PC-9 (cell line): ENCODE measurements at regions not wholly inside any gene's neighbourhood (a gene's known extent, or its start where the extent isn't known, plus 50 kb on each side); places are given as distances from the start of the nearest gene placed in this dataset.
A peak's percentile ranks its signal among the peaks of the same experiment; 100 is the strongest.

ENCODE experiments used
- BruUV-seq: library from RNA; stranded (reverse); fragments of 400-500 nt; replicated peaks from 2 replicates; lab custom pipeline; 2021; lab: Mats Ljungman, UMichigan
- CTCF ChIA-PET: fragments of 300-600 bp; sonication (Branson Sonifier 250); formaldehyde crosslinking; loops from one replicate; lab custom pipeline; 2022; ENCODE audit warnings: antibody characterized with exemption; lab: Charles Lee
- POLR2A ChIA-PET: fragments of 300-600 bp; sonication (Branson Sonifier 250); formaldehyde crosslinking; loops from one replicate; lab custom pipeline; 2022; ENCODE audit warnings: antibody characterized with exemption; ENCODE audit not compliant: unreplicated experiment; lab: Charles Lee
- DNase-seq, 2 experiments: peaks; one replicate each; pipeline versions ENCODE4 v3.0.0 to v3.0.0-alpha.2; 2015 to 2022; ENCODE audit warnings: mixed read lengths in 1 of 2
- H2AFZ ChIP-seq: fragments of 200-600 bp; sonication (generic); 2 replicates; pipeline ENCODE4 v1.8.1; 2017; ENCODE audit warnings: antibody characterized with exemption
- H3F3A ChIP-seq: fragments of 200-600 bp; sonication (generic); 2 replicates; pipeline ENCODE4 v1.8.1; 2017; ENCODE audit warnings: antibody characterized with exemption, mild to moderate bottlenecking, low read depth; ENCODE audit not compliant: insufficient read depth
- H3K27ac ChIP-seq: fragments of 200-600 bp; sonication (generic); 2 replicates; pipeline ENCODE4 v1.6.1; 2016; ENCODE audit warnings: mixed run types
- H3K27me3 ChIP-seq: fragments of 200-600 bp; sonication (generic); 2 replicates; pipeline ENCODE4 v1.6.1; 2016; ENCODE audit warnings: low read depth, mixed run types; ENCODE audit not compliant: insufficient read depth
- H3K36me3 ChIP-seq: fragments of 200-600 bp; sonication (generic); 2 replicates; pipeline ENCODE4 v1.6.1; 2016; ENCODE audit warnings: low read depth, mixed run types
- H3K4me1 ChIP-seq: fragments of 200-600 bp; sonication (generic); replicated peaks from 2 replicates; pipeline ENCODE4 v1.6.1; 2016; ENCODE audit warnings: mixed run types; ENCODE audit not compliant: insufficient read depth
- H3K4me2 ChIP-seq: fragments of 200-600 bp; sonication (generic); 2 replicates; pipeline ENCODE4 v1.6.1; 2017; ENCODE audit warnings: mixed run types
- H3K4me3 ChIP-seq: fragments of 200-600 bp; sonication (generic); 2 replicates; pipeline ENCODE4 v1.6.1; 2016; ENCODE audit warnings: mixed run types
- H3K79me2 ChIP-seq: fragments of 200-600 bp; sonication (generic); 2 replicates; pipeline ENCODE4 v1.6.1; 2017; ENCODE audit warnings: low read depth, mixed run types
- H3K9me2 ChIP-seq: fragments of 200-600 bp; sonication (generic); 2 replicates; pipeline ENCODE4 v1.8.1; 2017; ENCODE audit warnings: mild to moderate bottlenecking; ENCODE audit not compliant: insufficient read depth
- H3K9me3 ChIP-seq: fragments of 200-600 bp; sonication (generic); 2 replicates; pipeline ENCODE4 v1.8.1; 2016; ENCODE audit warnings: low read depth; ENCODE audit not compliant: insufficient read depth
- H4K20me1 ChIP-seq: fragments of 200-600 bp; sonication (generic); 2 replicates; pipeline ENCODE4 v1.8.1; 2017; ENCODE audit not compliant: insufficient read depth
- CTCF ChIP-seq: fragments of 200-600 bp; sonication (generic); conservative IDR thresholded peaks from 2 replicates; pipeline ENCODE4 v1.6.1; 2017; ENCODE audit warnings: mixed run types, antibody characterized with exemption, mild to moderate bottlenecking, moderate library complexity
- EZH2 ChIP-seq: fragments of 200-600 bp; sonication (generic); IDR thresholded peaks from 2 replicates; pipeline ENCODE4 v1.8.0; 2017; ENCODE audit warnings: antibody characterized with exemption, low read depth
- intact Hi-C: fragments of 100-400 bp; cut with micrococcal nuclease; formaldehyde crosslinking; loops from one replicate; pipeline ENCODE4 v1.10.0; 2022; ENCODE audit not compliant: unreplicated experiment

DNA sequence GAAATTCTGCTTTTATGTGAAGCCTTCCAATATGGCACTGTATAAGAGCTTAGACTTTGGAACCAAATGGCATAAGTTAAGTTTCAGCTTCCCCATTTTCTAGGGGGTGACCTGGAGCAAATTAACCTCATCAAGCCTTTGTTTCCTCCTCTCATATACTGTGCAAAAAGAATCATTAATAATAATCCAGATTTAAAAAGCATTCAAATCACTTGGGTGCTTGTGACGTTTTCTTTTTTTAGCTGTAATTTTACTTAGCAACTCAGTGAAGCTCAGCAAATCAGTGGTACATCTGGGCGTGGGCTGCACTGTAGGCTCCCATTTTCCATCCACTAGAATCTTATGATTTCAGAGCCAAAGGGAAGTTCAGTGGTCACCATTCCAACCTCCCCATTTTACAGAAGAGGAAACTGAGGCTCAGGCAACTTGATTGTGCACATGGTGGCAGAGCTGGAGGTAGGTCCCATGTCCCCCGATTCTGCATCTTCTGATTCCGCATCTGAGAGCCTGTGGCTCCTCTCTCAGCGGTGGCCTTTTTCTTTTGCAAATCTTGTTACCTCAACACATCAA, 131.2 kb downstream of the SNAPC1 start:
- H3K4me3 ChIP-seq, result no peak overlapping the region
- H3K4me1 ChIP-seq, result no peaks in the 10 kb centered on the region
- no peak overlapping the region for H3K27ac ChIP-seq
- no peaks in the 10 kb centered on the region for H3K9me2 ChIP-seq
- H3F3A ChIP-seq, result peaks cover 7% of the 10 kb centered on the region
- H3K79me2 ChIP-seq, result no peaks in the 10 kb centered on the region
- intact Hi-C loops, result no loop called here
- no peaks in the 10 kb centered on the region for H3K27me3 ChIP-seq
- TF ChIP-seq CTCF (no peak), EZH2 (no peak)
- ChIA-PET POLR2A (no interaction called here), CTCF (interaction anchor here (1.8 kb wide), 1 partner anchor 233 kb away, joined by 15 read pairs; no protein-coding TSS in a partner anchor)
- no peaks in the 10 kb centered on the region for H3K36me3 ChIP-seq
- H2AFZ ChIP-seq, result no peak overlapping the region
- no peaks in the 10 kb centered on the region for H3K9me3 ChIP-seq
- H4K20me1 ChIP-seq, result no peaks in the 10 kb centered on the region
- no peak for DNase-seq
- no peak overlapping the region for H3K4me2 ChIP-seq
- BruUV-seq, result no TSS peak

- no peaks in the 10 kb centered on the region for H3K9me3 ChIP-seq
- ChIA-PET CTCF (interaction anchor here (1.0 to 1.8 kb wide), 2 partner anchors 230 to 232 kb away, joined by 3 to 15 read pairs; no protein-coding TSS in a partner anchor), POLR2A (no interaction called here)
- H3K4me1 ChIP-seq, result no peaks in the 10 kb centered on the region
- H3K27ac ChIP-seq, result no peak overlapping the region
- no peaks in the 10 kb centered on the region for H3K27me3 ChIP-seq
- H2AFZ ChIP-seq, result no peak overlapping the region
- no peaks in the 10 kb centered on the region for H3K36me3 ChIP-seq
- no peaks in the 10 kb centered on the region for H3K9me2 ChIP-seq
- no peaks in the 10 kb centered on the region for H3K79me2 ChIP-seq
- no TSS peak for BruUV-seq
- no peak overlapping the region for H3K4me2 ChIP-seq
- no peak overlapping the region for H3K4me3 ChIP-seq
- DNase-seq, result peak; percentile 64 to 65
- TF ChIP-seq CTCF, result peak; percentile 91
- no peak for TF ChIP-seq EZH2
- intact Hi-C loops, result loop anchor here (1.0 kb wide), 1 partner anchor 233 kb away; no protein-coding TSS in a partner anchor
- peaks cover 7% of the 10 kb centered on the region for H3F3A ChIP-seq
- no peaks in the 10 kb centered on the region for H4K20me1 ChIP-seq
These were observed 132.3 kb downstream of the SNAPC1 start for GRCh38 chr14:61894452-61895077.

GRCh38 chr14:61897300-61897699, 135.1 kb downstream of the SNAPC1 start:
- no TSS peak for BruUV-seq
- Histone ChIP-seq H3K27ac (no peak overlapping the region), H3K4me2 (no peak overlapping the region), H3K27me3 (no peaks in the 10 kb centered on the region), H3K79me2 (no peaks in the 10 kb centered on the region), H3K4me1 (no peaks in the 10 kb centered on the region), H3K9me2 (no peaks in the 10 kb centered on the region), H4K20me1 (no peaks in the 10 kb centered on the region), H3K4me3 (no peak overlapping the region), H3K9me3 (no peaks in the 10 kb centered on the region; the same call in 1 of the 2 replicates), H3K36me3 (no peaks in the 10 kb centered on the region), H3F3A (no peaks in the 10 kb centered on the region), H2AFZ (no peak overlapping the region)
- CTCF ChIA-PET, result no interaction called here
- intact Hi-C loops, result no loop called here
- TF ChIP-seq CTCF, result no peak
- no peak for TF ChIP-seq EZH2
- no peak for DNase-seq
- POLR2A ChIA-PET, result interaction anchor here (0.6 kb wide), 1 partner anchor 73 kb away, joined by 4 read pairs; no protein-coding TSS in a partner anchor
